ENCODE measurements at regions not wholly inside any gene's neighbourhood (a gene's known extent, or its start where the extent isn't known, plus 50 kb on each side); places are given as distances from the start of the nearest gene placed in this dataset.

- no peaks in the 10 kb centered on the region for H3K79me2 ChIP-seq (ENCODE audit: control insufficient read depth, insufficient read depth, low read length)
- no peaks in the 10 kb centered on the region for H3K9me1 ChIP-seq (ENCODE audit: control insufficient read depth, insufficient read depth, low read length)
- in situ Hi-C loops (cut with MboI) (no loop called here), intact Hi-C loops (cut with micrococcal nuclease) (no loop called here)
- no TSS peak for BruUV-seq (replicated peaks)
- peak; percentile 69 for FAIRE-seq
- no peaks in the 10 kb centered on the region for H3K27me3 ChIP-seq (ENCODE audit: control insufficient read depth in 2 of 2, insufficient read depth in 2 of 2, low read length in 2 of 2)
- ATAC-seq: peak; percentile 81
- H2AFZ ChIP-seq (ENCODE audit: low read depth, low read length): peak overlapping the region; percentile 59; the same call in 1 of the 2 replicates
- H3K4me1 ChIP-seq (replicated peaks in 1 of 2; ENCODE audit: control insufficient read depth in 2 of 2, insufficient read depth in 2 of 2, low read length in 2 of 2): peaks cover 0 to 20% of the 10 kb centered on the region in 2 experiments; a peak in 3 of 5 replicates
- no peaks in the 10 kb centered on the region for H3K36me3 ChIP-seq (ENCODE audit: control insufficient read depth, insufficient read depth, low read length)
- 10% methylated on average over 3 of the region's 3 CpGs for WGBS (ENCODE audit: insufficient coverage, low coverage, missing lambda C conversion rate)
- H3K27ac ChIP-seq (ENCODE audit: extremely low read depth, low read depth, low read length): peak overlapping the region; percentile 71; the same call in 2 of the 3 replicates
- peaks cover 2% of the 10 kb centered on the region; the same call in 1 of the 2 replicates for H3K9me3 ChIP-seq (replicated peaks; ENCODE audit: control insufficient read depth, insufficient read depth, low read depth, low read length)
- ChIA-PET POLR2A (interaction anchor here (1.1 to 1.3 kb wide), 2 partner anchors 10 to 14 kb away, joined by 3 to 4 read pairs; no protein-coding TSS in a partner anchor), CTCF (ENCODE audit: low intra/inter-chr PET ratio) (no interaction called here)
- H3K4me2 ChIP-seq (ENCODE audit: insufficient read depth, low read length): peak overlapping the region; percentile 19
- H4K20me1 ChIP-seq (replicated peaks; ENCODE audit: control insufficient read depth, insufficient read depth, low read length): no peaks in the 10 kb centered on the region
- no peak overlapping the region for H3K9ac ChIP-seq (ENCODE audit: insufficient read depth in 1 of 2, low read depth in 2 of 2, low read length in 2 of 2)
- peak; percentile 15 to 57 (median 31) for DNase-seq (ENCODE audit: extremely low read depth in 1 of 4, low spot score in 3 of 4)
- no peak overlapping the region for H3K4me3 ChIP-seq
- TF ChIP-seq SETDB1 (IDR thresholded peaks at IDR 0.05; ENCODE audit: low read length): no peak
- TF ChIP-seq ETV6 (IDR thresholded peaks at IDR 0.05; ENCODE audit: borderline replicate concordance in 1 of 2, low read depth in 2 of 2, low read length in 1 of 2): no peak
- TF ChIP-seq ETV6 (CRISPR knock-in tag; IDR thresholded peaks at IDR 0.05; ENCODE audit: borderline replicate concordance): no peak
- TF ChIP-seq VEZF1 (CRISPR knock-in tag; IDR thresholded peaks at IDR 0.05): peak; percentile 63
- TF ChIP-seq CBFA2T3 (IDR thresholded peaks at IDR 0.05): peak; percentile 38; the same call in 1 of the 2 replicates
- no peak for TF ChIP-seq NCOR1 (IDR thresholded peaks at IDR 0.05)
- no peak for TF ChIP-seq ZBTB7A (IDR thresholded peaks at IDR 0.05; ENCODE audit: borderline replicate concordance, control insufficient read depth, low read depth, low read length)
- TF ChIP-seq SMARCC2 (IDR thresholded peaks at IDR 0.05; ENCODE audit: low read depth): 0 out of 2 replicates have a peak, but pooled peaks have one; percentile 20
- TF ChIP-seq NFE2 (IDR thresholded peaks at IDR 0.05; ENCODE audit: low read depth): peak; percentile 59
- TF ChIP-seq CREB1 (IDR thresholded peaks at IDR 0.05): no peak
- TF ChIP-seq CREB1 (CRISPR knock-in tag; IDR thresholded peaks at IDR 0.05): no peak
- peak; percentile 88 for TF ChIP-seq SMARCA4 (IDR thresholded peaks at IDR 0.05)
- TF ChIP-seq OTX1 (CRISPR knock-in tag; IDR thresholded peaks at IDR 0.05): 0 out of 2 replicates have a peak, but pooled peaks have one; percentile 57
- no peak for TF ChIP-seq SUPT5H (IDR thresholded peaks at IDR 0.05)
- TF ChIP-seq MTA3 (IDR thresholded peaks at IDR 0.05; ENCODE audit: borderline replicate concordance): 0 out of 2 replicates have a peak, but pooled peaks have one; percentile 22
- no peak for TF ChIP-seq ZNF23 (CRISPR knock-in tag; IDR thresholded peaks at IDR 0.05)
- no peak for TF ChIP-seq ZNF232 (CRISPR knock-in tag; IDR thresholded peaks at IDR 0.05)
- TF ChIP-seq MAZ (CRISPR knock-in tag; conservative IDR thresholded peaks at IDR 0.05 in 1 of 2, IDR thresholded peaks at IDR 0.05 in 1 of 2): 0 out of 4 replicates have a peak, but pooled peaks of 1 of the 2 experiments have one; percentile 20
- TF ChIP-seq MAFG (tag; conservative IDR thresholded peaks at IDR 0.05): peak; percentile 13; the same call in 1 of the 2 replicates
- peak in 1 of 2 experiments; percentile 49; a peak in 1 of 4 replicates for TF ChIP-seq RCOR1 (IDR thresholded peaks at IDR 0.05; ENCODE audit: borderline replicate concordance in 1 of 2, low read depth in 2 of 2, low read length in 2 of 2)
- peak; percentile 53; the same call in 1 of the 2 replicates for TF ChIP-seq MTA1 (IDR thresholded peaks at IDR 0.05; ENCODE audit: borderline replicate concordance)
- TF ChIP-seq DEAF1 (CRISPR knock-in tag; IDR thresholded peaks at IDR 0.05): no peak
- TF ChIP-seq NCOA2 (IDR thresholded peaks at IDR 0.05; ENCODE audit: partially characterized antibody in 2 of 2): no peak
- TF ChIP-seq GATA2 (CRISPR knock-in tag; IDR thresholded peaks at IDR 0.05): peak; percentile 35; the same call in 1 of the 2 replicates
Observed at GRCh38 chr18:55982992-55983391, 395.0 kb upstream of the TCF4 start.
